Neural progenitor cell (in vitro differentiated cells): ENCODE measurements at regions not wholly inside any gene's neighbourhood (a gene's known extent, or its start where the extent isn't known, plus 50 kb on each side); places are given as distances from the start of the nearest gene placed in this dataset.

Source experiments
- CTCF ChIP-seq: fragments of 200-600 bp; sonication (generic); IDR thresholded peaks from 2 replicates; pipeline ENCODE4 v1.5.1; 2017; ENCODE audit warnings: antibody characterized with exemption, mild to moderate bottlenecking
- EZH2phosphoT487 ChIP-seq: fragments of 200-600 bp; sonication (generic); IDR thresholded peaks from 2 replicates; pipeline ENCODE4 v1.6.1; 2017; ENCODE audit warnings: antibody characterized with exemption

GRCh38 chr12:119255314-119255713 is 76.6 kb downstream of the HSPB8 start:
- no peak for TF ChIP-seq CTCF
- TF ChIP-seq EZH2phosphoT487 = no peak
